GM12892 (cell line): ENCODE measurements at regions not wholly inside any gene's neighbourhood (a gene's known extent, or its start where the extent isn't known, plus 50 kb on each side); places are given as distances from the start of the nearest gene placed in this dataset.

Experiments
- POLR2A ChIP-seq: IDR thresholded peaks from 2 replicates; pipeline ENCODE4 v1.6.1; 2011; ENCODE audit warnings: low read depth, low read length, control low read depth
- POLR2AphosphoS5 ChIP-seq: IDR thresholded peaks from 2 replicates; pipeline ENCODE4 v1.6.1; 2011; ENCODE audit warnings: low read depth, low read length, control low read depth
- TAF1 ChIP-seq: IDR thresholded peaks from 2 replicates; pipeline ENCODE4 v1.6.1; 2011; ENCODE audit warnings: low read depth, mild to moderate bottlenecking, control low read depth, low read length, borderline replicate concordance

DNA sequence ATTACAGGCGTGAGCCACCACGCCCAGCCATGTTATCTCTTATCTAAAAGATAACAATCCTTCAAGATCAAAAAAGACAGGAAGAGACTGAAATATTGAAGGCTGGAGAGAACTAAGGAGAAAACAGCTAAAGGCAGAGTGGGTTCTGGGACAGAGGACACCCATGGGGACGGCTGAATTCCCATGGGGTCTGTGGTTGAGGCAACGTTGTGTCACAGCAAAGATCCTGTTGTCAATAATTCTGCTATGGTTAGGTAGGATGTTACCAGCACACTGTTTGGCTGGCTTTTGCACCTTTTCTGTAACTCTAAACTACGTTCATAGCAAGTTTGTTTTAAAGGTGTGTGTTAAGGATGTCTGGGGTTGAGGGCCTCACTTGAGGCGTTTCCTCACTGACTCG lies 137.7 kb upstream of the APCDD1 start:
- TF ChIP-seq POLR2A (no peak), POLR2AphosphoS5 (no peak), TAF1 (no peak)
